ENCODE measurements at regions not wholly inside any gene's neighbourhood (a gene's known extent, or its start where the extent isn't known, plus 50 kb on each side); places are given as distances from the start of the nearest gene placed in this dataset.

- TF ChIP-seq CTCF (IDR thresholded peaks at IDR 0.05), result no peak
- TF ChIP-seq POLR2A (IDR thresholded peaks at IDR 0.05), result no peak
Observed at GRCh38 chr2:223222397-223222796, 170.4 kb downstream of the KCNE4 start.
